ENCODE measurements at regions not wholly inside any gene's neighbourhood (a gene's known extent, or its start where the extent isn't known, plus 50 kb on each side); places are given as distances from the start of the nearest gene placed in this dataset.

GRCh38 chr4:131488772-131489171 is 1660.3 kb upstream of the PCDH10 start:
- TF ChIP-seq CTCF (IDR thresholded peaks at IDR 0.05) (no peak), POLR2A (IDR thresholded peaks at IDR 0.05) (no peak)
